ENCODE measurements at regions not wholly inside any gene's neighbourhood (a gene's known extent, or its start where the extent isn't known, plus 50 kb on each side); places are given as distances from the start of the nearest gene placed in this dataset.

DNA sequence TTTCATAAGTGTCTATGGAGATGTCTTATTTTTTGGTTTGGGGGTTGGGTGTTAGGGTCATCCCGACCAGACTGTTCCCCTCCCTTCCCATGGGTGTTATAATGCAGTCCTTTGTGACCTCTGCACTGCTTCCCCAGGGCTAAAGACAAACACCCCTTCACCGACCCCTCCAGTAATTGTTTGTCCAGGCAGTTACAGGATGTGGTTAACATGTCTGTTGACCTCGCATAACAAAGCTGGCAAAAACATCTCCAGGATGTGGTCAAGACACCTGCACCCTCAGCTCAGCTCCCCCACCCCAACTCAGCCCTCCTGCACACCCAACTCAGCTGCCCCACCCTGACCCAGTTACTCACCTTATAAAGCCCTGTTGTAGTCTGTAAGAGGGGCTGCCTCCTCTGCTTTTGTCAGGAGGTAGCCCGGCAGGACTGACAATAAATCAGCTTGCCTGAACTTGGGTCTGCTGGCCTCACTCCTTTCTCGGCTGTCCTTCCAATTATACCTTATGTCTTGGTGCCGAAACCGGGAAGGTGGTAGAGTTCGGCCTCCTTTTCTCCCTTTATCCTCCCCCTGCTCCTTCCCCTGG lies 102.2 kb downstream of the ZNF92 start:
- TF ChIP-seq, protein P1, sequence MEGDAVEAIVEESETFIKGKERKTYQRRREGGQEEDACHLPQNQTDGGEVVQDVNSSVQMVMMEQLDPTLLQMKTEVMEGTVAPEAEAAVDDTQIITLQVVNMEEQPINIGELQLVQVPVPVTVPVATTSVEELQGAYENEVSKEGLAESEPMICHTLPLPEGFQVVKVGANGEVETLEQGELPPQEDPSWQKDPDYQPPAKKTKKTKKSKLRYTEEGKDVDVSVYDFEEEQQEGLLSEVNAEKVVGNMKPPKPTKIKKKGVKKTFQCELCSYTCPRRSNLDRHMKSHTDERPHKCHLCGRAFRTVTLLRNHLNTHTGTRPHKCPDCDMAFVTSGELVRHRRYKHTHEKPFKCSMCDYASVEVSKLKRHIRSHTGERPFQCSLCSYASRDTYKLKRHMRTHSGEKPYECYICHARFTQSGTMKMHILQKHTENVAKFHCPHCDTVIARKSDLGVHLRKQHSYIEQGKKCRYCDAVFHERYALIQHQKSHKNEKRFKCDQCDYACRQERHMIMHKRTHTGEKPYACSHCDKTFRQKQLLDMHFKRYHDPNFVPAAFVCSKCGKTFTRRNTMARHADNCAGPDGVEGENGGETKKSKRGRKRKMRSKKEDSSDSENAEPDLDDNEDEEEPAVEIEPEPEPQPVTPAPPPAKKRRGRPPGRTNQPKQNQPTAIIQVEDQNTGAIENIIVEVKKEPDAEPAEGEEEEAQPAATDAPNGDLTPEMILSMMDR (IDR thresholded peaks at IDR 0.05; ENCODE audit: control extremely low read depth in 1 of 3, insufficient read depth in 1 of 3, low read depth in 1 of 3, low read length in 3 of 3): no peak
- TF ChIP-seq TAF1 (IDR thresholded peaks at IDR 0.05; ENCODE audit: low read depth, low read length) (no peak), POLR2AphosphoS5 (IDR thresholded peaks at IDR 0.05; ENCODE audit: low read depth, low read length) (no peak), RAD21 (IDR thresholded peaks at IDR 0.05 in 1 of 2, conservative IDR thresholded peaks at IDR 0.05 in 1 of 2; ENCODE audit: low read depth in 2 of 2, low read length in 2 of 2) (no peak), POLR2A (IDR thresholded peaks at IDR 0.05; ENCODE audit: control extremely low read depth in 1 of 2, low read depth in 2 of 2, low read length in 2 of 2) (no peak), CREB1 (IDR thresholded peaks at IDR 0.05) (no peak)
- TF ChIP-seq, protein P2, sequence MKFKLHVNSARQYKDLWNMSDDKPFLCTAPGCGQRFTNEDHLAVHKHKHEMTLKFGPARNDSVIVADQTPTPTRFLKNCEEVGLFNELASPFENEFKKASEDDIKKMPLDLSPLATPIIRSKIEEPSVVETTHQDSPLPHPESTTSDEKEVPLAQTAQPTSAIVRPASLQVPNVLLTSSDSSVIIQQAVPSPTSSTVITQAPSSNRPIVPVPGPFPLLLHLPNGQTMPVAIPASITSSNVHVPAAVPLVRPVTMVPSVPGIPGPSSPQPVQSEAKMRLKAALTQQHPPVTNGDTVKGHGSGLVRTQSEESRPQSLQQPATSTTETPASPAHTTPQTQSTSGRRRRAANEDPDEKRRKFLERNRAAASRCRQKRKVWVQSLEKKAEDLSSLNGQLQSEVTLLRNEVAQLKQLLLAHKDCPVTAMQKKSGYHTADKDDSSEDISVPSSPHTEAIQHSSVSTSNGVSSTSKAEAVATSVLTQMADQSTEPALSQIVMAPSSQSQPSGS (IDR thresholded peaks at IDR 0.05; ENCODE audit: low read length): no peak

Measured in H1 (cell line).